ENCODE measurements at regions not wholly inside any gene's neighbourhood (a gene's known extent, or its start where the extent isn't known, plus 50 kb on each side); places are given as distances from the start of the nearest gene placed in this dataset.
A peak's percentile ranks its signal among the peaks of the same experiment; 100 is the strongest.

GRCh38 chr12:29983851-29984250 lies 200.1 kb upstream of the TMTC1 start:
- no peaks in the 10 kb centered on the region for H3K4me1 ChIP-seq (ENCODE audit: control insufficient read depth, insufficient read depth, low read length)
- ChIA-PET POLR2A (no interaction called here), CTCF (interaction anchor here (0.6 kb wide), 1 partner anchor 76 kb away, joined by 5 read pairs; no protein-coding TSS in a partner anchor)
- H3K4me3 ChIP-seq (ENCODE audit: low read depth, low read length) = no peak overlapping the region
- H3K9me3 ChIP-seq (ENCODE audit: control insufficient read depth, insufficient read depth, low read depth, low read length) = no peaks in the 10 kb centered on the region
- no peaks in the 10 kb centered on the region for H3K36me3 ChIP-seq (ENCODE audit: control insufficient read depth in 2 of 2, insufficient read depth in 1 of 2, low read length in 2 of 2)
- TF ChIP-seq SP3 (tag by site-specific recombination; IDR thresholded peaks at IDR 0.05) (no peak), PRDM6 (tag by site-specific recombination; IDR thresholded peaks at IDR 0.05) (0 out of 2 replicates have a peak, but pooled peaks have one; percentile 23)
- no peak overlapping the region for H3K27ac ChIP-seq (ENCODE audit: extremely low read depth, low read depth, low read length)

GRCh38 chr12:29980304-29980703 lies 196.6 kb upstream of the TMTC1 start:
- Histone ChIP-seq H3K4me3 (ENCODE audit: low read depth, low read length) (no peak overlapping the region), H3K36me3 (ENCODE audit: control insufficient read depth in 2 of 2, insufficient read depth in 1 of 2, low read length in 2 of 2) (no peaks in the 10 kb centered on the region), H3K27ac (ENCODE audit: extremely low read depth, low read depth, low read length) (no peak overlapping the region), H3K9me3 (ENCODE audit: control insufficient read depth, insufficient read depth, low read depth, low read length) (no peaks in the 10 kb centered on the region), H3K4me1 (ENCODE audit: control insufficient read depth, insufficient read depth, low read length) (no peaks in the 10 kb centered on the region)
- POLR2A ChIA-PET = no interaction called here
- CTCF ChIA-PET = no interaction called here
- no peak for TF ChIP-seq HIC1 (tag by site-specific recombination; IDR thresholded peaks at IDR 0.05)
- no peak for TF ChIP-seq GLI2 (tag by site-specific recombination; IDR thresholded peaks at IDR 0.05; ENCODE audit: borderline replicate concordance, low read depth)
- no peak for TF ChIP-seq ZNF121 (tag by site-specific recombination; IDR thresholded peaks at IDR 0.05)
- TF ChIP-seq ZNF645 (tag by site-specific recombination; IDR thresholded peaks at IDR 0.05) = no peak
- no peak for TF ChIP-seq ZBTB21 (tag by site-specific recombination; IDR thresholded peaks at IDR 0.05)
- no peak for TF ChIP-seq ZNF776 (tag by site-specific recombination; IDR thresholded peaks at IDR 0.05; ENCODE audit: borderline replicate concordance)
- TF ChIP-seq ZNF600 (tag by site-specific recombination; IDR thresholded peaks at IDR 0.05) = no peak
- no peak for TF ChIP-seq ZNF449 (tag by site-specific recombination; IDR thresholded peaks at IDR 0.05)
- TF ChIP-seq ZNF2 (tag by site-specific recombination; IDR thresholded peaks at IDR 0.05) = no peak
- TF ChIP-seq ZSCAN5A (tag by site-specific recombination; IDR thresholded peaks at IDR 0.05) = no peak
- no peak for TF ChIP-seq ZNF416 (tag by site-specific recombination; IDR thresholded peaks at IDR 0.05)
- no peak for TF ChIP-seq ZBTB20 (tag by site-specific recombination; IDR thresholded peaks at IDR 0.05)
- no peak for TF ChIP-seq ZNF19 (tag by site-specific recombination; IDR thresholded peaks at IDR 0.05; ENCODE audit: low read depth)
- no peak for TF ChIP-seq ZFP41 (tag by site-specific recombination; IDR thresholded peaks at IDR 0.05; ENCODE audit: borderline replicate concordance)
- TF ChIP-seq ATF2 (tag by site-specific recombination; IDR thresholded peaks at IDR 0.05; ENCODE audit: low read depth) = no peak
- TF ChIP-seq ELK4 (IDR thresholded peaks at IDR 0.05; ENCODE audit: borderline replicate concordance, low read depth, low read length) = no peak
- TF ChIP-seq ZNF626 (tag by site-specific recombination; IDR thresholded peaks at IDR 0.05) = no peak
- no peak for TF ChIP-seq ZNF623 (tag by site-specific recombination; IDR thresholded peaks at IDR 0.05)

Measured in HEK293 (cell line).